ENCODE measurements at regions not wholly inside any gene's neighbourhood (a gene's known extent, or its start where the extent isn't known, plus 50 kb on each side); places are given as distances from the start of the nearest gene placed in this dataset.

DNA sequence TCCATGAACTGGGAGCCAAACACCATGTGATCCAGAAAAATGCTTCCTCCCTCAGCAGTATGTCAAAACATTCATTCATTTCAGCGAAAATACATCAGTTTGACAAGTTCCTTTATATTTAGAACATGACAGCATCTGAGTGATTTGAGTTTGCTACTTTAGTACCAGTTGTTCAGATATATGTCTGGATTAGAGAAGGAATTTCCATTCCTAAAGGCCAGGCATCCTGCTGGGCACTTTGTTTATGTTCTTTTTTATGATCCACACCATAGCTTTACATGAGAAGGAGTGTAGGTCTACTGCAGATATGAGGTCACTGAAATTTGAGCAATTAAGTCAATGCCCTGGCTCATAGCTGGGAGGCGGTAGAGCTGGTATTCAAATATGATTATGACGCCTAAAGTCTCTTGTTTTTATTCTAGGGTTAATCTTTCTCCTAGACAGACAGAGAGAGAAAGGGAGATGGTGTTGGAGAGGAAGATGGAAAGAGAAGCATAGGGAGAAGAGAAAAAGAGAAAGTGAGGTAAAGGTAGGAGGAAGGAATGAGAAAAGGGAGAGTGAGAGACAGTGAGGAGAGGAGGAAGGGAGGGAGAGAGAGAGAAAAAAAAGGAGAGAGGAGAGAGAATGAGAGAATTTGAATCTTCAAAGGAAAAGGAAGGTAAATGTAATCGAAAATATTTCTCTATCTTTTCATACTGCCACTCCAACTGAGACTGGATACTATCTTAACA lies 839.5 kb upstream of the FANCL start:
- in situ Hi-C loops (cut with HindIII; ENCODE audit: low pct_unique_long_range_greater_than_20kb, low sequenced_read_pairs) = no loop called here
- DNase-seq (ENCODE audit: low read depth, low spot score) = no peak

DNA sequence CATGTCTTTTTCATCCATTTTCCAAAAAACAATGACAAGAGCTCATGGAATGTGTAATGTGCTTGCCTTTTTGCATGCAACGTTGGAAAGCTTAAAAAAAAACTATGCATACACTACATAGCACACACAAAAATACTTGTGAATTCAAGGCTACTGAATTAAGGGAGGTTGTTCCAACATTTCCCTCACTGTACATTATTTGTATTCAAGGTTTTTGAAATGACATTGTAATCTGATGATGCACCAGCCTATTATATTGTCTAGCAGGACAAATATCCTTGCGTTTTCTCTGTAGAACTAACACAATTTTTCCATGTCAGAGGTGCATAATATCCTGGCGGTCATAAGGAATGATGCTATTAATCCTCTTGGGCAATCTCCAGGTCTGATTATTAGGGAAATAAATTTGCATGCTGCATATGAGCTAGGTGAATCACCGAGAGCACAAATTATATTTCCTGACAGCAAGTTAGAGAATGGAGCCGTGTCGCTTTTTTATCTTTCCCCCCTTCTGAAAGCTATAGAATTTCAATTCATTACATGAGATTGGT lies 836.9 kb upstream of the FANCL start:
- in situ Hi-C loops (cut with HindIII; ENCODE audit: low pct_unique_long_range_greater_than_20kb, low sequenced_read_pairs) = no loop called here
- DNase-seq (ENCODE audit: low read depth, low spot score) = no peak

DNA sequence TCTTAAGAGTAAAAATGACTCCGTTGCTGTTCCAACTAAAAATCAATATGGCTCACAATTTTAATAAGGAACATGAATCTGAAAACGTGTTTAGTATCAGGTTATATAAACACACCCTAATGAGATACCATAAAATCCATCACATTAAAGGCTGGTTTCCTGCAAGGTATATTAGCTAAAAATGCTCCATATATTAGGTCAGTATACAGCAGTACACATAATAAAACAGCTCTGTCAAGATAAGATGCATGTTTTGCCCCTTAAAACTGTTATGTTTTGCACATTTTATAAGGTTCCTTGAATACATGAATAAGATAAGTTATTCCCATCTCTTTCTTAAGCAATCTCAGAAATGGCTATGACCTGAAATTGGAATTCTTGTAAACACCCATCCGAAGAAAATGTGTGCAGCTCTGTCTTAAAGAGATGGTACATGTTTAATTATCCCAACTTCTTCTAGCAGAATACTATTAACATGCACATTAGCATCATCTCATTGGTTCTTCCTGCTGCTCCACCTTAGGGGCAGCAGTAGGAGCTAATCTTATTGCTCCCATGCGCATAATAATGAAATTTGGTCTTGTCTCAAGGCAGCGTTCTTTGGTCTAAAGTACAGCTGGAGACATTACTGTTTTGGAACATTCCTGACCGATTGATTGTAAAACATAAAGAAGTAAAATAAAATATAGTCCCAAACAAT lies 836.1 kb upstream of the FANCL start:
- DNase-seq (ENCODE audit: low read depth, low spot score) = no peak
- in situ Hi-C loops (cut with HindIII; ENCODE audit: low pct_unique_long_range_greater_than_20kb, low sequenced_read_pairs) = no loop called here

DNA sequence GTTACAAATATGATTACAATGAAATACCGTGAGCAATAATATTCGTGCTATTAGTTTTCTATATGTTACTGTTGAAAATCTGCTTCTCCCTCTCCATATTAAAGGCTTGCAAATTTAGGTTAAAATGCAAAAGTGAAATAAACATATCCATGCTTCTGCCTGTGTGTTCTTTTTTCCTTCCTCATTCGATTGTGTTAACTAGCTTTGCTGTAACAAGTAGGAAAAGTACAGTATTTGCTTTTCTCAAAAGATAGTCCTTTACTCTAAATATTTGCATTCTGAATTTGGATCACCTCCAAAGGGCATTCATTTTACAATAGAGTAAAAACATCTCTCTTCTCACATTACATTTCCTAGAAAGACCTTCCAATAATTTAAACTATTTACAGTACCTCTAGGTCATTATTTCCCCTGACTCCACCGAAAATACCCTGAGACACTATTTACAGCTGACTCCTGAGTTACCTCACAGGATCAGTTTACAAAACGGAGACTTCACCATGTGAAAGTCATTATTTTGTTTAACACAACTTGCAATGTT lies 835.0 kb upstream of the FANCL start:
- in situ Hi-C loops (cut with HindIII; ENCODE audit: low pct_unique_long_range_greater_than_20kb, low sequenced_read_pairs) = no loop called here
- no peak for DNase-seq (ENCODE audit: low read depth, low spot score)

DNA sequence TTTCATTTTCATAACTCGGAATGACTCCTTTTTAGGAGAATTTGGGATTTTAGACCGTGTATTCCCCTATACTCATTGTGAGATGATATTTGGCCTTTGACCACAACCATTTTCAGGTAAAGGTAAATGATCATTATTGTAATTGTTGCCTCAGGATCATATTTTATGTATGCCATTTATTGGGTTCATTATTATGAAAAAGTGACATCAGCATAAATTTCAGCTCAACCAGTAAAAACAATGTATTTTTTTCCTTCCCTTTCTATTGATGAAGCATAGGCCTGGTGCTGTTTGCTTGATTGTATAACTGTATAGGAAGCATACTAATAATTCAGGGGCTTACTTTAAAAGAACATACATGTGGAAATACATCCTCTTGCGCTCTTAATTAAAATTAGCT lies 832.9 kb upstream of the FANCL start:
- no peak for DNase-seq (ENCODE audit: low read depth, low spot score)
- in situ Hi-C loops (cut with HindIII; ENCODE audit: low pct_unique_long_range_greater_than_20kb, low sequenced_read_pairs) = no loop called here

DNA sequence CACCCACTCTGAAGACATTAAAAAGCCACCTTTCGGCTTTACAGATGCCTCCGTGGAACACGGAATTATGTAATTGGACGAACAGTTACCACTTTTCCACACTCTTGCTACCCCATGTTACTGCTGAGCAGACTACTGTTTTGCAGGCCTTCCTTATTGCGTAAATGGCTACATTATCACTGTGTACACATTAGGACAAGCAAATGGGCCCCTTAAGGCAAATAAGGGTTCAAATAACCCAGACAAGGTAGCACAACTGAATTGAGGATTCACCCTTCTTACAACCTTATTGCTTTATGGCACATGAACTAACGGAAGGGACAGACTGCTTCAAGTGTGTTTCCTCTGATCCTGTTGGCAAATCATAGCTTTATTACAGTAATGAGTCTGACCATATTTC lies 832.2 kb upstream of the FANCL start:
- in situ Hi-C loops (cut with HindIII; ENCODE audit: low pct_unique_long_range_greater_than_20kb, low sequenced_read_pairs) = no loop called here
- DNase-seq (ENCODE audit: low read depth, low spot score) = no peak

DNA sequence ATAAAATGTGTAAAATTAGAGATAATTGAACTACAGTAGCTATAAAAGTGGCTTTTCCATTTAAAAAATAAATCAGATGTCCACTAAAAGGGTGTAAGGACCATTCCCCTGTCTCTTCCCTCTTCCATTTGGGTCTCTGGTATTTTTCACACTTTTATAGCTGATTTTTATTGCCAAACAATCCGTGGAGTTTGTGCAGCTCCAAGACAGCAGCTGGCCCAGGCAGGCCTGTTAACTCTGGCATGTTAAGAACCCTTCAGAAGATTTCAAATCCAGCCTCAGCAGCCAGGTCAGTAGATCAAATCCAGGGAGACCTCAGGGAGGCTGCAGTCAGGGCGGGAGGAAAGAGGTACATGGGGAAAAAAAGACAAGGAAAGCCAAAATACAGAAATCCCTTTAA lies 827.1 kb upstream of the FANCL start:
- no peak for DNase-seq (ENCODE audit: low read depth, low spot score)
- in situ Hi-C loops (cut with HindIII; ENCODE audit: low pct_unique_long_range_greater_than_20kb, low sequenced_read_pairs) = no loop called here

DNA sequence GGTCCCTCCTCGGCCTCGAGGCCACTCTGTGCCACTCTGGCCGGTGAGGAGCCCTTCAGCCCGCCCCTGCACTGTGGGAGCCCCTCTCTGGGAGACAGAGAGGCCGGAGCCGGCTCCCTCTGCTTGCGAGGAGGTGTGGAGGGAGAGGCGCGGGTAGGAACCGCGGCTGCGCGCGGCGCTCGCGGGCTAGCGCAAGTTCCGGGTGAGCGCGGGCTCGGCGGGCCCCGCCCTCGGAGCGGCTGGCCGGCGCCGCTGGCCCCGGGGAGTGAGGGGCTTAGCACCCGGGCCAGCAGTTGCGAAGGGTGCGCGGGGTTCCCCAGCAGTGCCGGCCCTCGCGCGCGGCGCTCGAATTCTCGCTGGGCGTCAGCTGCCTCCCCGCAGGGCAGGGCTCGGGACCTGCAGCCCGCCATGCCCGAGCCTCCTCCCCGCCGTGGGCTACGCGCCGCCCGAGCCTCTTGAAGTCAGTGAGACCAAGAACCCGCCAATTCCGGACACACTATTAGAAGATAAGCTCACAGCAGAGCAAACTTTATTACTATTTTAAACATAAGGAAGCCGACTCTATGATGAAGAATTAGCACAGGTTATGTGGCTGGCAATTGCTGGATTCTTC lies 825.8 kb upstream of the FANCL start:
- in situ Hi-C loops (cut with HindIII; ENCODE audit: low pct_unique_long_range_greater_than_20kb, low sequenced_read_pairs) = no loop called here

DNA sequence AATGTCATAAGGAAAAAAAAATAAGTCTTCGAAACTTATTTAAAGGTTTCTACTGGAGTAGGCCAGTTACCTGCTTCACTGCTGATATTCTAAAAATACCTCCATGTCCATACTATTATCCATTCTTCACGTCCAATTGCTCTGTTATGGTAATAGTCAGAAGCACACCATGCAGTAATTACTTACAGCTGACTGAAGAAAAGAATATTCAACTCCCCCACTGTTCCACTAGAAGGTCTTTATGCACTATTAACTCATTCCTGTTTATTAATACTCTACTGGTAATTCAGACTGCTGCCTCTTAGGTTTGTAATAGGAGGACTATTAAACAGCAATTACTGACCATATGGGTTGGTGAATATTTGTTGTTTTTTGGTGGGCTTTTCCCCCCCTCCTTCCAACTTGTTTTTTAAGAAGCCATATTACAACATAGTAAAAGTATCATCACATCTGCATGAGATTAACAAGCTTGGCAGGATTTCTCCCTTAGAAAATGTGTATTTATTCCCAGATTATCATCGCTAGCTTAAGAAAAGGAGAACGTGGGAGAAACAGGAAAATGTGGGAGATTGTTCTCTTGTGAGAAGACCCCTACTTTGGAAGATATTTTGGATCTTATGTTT lies 806.4 kb upstream of the FANCL start:
- in situ Hi-C loops (cut with HindIII; ENCODE audit: low pct_unique_long_range_greater_than_20kb, low sequenced_read_pairs) = no loop called here
- no peak for DNase-seq (ENCODE audit: low read depth, low spot score)

More for the DNA sequence above, 825.8 kb upstream of the FANCL start:
- no peak for DNase-seq (ENCODE audit: low read depth, low spot score)

DNA sequence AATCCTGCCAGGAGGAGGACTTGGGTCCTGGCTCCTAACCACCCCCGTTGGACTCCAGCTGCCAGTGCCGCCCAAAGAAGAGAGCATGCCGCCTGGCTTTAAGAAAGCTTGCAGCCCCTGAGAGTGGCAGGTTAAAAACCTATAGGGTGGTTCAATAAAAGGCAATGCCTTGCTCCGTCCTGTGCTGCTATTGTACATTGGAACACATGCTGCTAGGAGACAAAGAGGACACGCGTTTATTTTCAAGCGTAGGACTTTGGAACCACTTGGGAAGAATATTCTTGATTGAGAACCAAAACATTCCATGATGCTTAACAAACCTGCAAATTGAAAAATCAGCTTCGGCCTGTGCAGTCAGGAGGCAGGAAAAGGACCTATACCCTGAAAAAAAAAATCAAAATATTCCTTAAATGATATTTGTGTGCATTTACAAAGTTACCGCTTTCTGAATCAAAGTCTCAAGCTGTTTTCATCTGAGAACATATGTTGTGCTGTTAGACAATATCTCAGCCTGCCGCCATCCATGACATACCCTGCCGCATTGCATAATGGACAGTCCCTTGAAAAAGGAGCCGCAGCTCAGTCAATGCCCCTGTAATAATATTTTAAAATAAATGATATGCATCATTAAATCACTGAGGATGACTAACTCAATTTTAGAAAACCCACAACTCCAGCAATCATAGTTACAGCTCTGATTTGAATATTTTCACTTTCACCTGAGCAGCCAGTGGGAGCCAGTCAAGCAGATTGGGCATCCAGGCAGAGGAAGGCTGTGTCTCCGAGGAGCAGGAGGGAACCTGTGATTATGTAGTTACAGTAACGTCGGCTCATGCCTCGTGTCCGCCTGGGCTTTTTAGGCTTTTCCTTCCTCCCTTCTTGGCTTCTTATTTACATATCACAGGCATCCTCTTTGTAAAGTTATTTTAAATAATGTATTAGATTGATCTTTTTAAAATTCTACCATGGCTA lies 805.6 kb upstream of the FANCL start:
- in situ Hi-C loops (cut with HindIII; ENCODE audit: low pct_unique_long_range_greater_than_20kb, low sequenced_read_pairs) = no loop called here
- no peak for DNase-seq (ENCODE audit: low read depth, low spot score)

DNA sequence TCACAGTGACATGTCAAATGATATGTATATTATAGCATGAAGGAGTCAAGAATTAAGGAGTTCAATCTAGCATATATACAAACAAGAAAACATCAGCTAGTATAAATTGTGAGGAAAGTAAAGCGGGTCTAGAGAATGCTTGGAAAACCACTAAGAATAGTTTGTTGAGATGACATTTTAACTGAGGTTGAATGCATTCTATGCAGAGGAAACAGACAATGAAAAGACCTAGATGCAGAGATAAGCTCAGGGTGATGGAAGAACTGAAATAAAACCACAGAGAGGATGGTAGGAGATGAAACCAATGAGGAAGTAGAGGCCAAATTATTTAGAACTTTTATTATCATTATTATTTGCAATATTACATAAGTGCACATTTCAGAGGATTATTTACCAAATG lies 803.6 kb upstream of the FANCL start:
- no peak for DNase-seq (ENCODE audit: low read depth, low spot score)
- in situ Hi-C loops (cut with HindIII; ENCODE audit: low pct_unique_long_range_greater_than_20kb, low sequenced_read_pairs) = no loop called here

DNA sequence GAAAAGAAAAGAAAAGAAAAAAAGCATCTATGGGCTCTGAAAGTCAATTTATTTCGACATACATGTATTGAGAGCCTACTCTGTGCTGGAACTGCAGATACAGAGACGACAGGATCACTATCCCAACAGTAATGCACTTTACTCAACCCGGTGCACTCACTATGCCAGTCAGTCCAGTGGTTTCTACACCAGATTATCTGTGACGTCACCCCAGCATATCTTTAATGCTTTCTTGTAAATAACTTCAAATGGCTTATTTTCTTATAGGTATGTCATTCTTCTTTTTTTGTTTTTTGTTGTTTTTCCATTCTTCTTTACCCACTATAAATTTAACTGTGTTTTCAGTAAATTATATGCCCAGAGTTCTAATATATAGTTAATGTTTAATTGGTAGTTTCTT lies 800.0 kb upstream of the FANCL start:
- in situ Hi-C loops (cut with HindIII; ENCODE audit: low pct_unique_long_range_greater_than_20kb, low sequenced_read_pairs) = no loop called here
- no peak for DNase-seq (ENCODE audit: low read depth, low spot score)

DNA sequence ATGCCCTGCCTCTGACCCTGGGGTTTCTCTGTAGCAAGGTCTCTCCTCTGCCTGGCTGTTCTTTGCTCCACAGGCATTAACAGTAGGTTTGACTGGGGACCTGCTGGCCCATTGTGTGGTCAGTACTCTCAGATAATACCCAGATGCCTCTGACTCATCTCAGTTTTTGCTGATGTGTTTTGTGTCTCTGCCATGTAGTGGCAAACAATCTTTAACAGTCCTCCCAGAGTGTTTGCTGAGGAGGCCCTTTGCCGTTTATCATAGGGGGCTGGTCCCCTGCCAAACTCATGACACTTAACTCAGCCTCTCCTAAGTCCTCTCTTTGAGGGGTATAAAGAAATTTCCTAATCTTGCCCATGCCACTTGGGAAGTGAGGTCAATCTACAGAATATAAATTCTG lies 793.7 kb upstream of the FANCL start:
- no peak for DNase-seq (ENCODE audit: low read depth, low spot score)
- in situ Hi-C loops (cut with HindIII; ENCODE audit: low pct_unique_long_range_greater_than_20kb, low sequenced_read_pairs) = no loop called here

DNA sequence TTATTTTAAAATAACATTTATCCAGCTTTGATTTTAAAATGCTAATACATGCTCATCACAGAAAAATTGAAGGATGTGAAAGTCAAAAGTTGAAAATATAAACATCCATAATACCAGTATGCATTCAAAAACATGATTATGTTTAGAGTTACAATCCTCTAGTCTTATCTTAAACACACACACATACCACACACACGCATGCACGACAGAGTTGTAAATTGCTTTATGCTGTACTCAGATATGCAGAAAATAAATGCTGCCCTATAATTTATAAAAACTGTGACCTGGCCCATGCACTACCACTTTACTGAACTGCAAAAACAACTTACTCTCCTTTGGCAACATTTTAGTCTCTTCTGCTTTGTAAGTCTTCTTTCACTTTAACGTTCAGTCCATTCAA lies 793.0 kb upstream of the FANCL start:
- in situ Hi-C loops (cut with HindIII; ENCODE audit: low pct_unique_long_range_greater_than_20kb, low sequenced_read_pairs) = no loop called here

DNA sequence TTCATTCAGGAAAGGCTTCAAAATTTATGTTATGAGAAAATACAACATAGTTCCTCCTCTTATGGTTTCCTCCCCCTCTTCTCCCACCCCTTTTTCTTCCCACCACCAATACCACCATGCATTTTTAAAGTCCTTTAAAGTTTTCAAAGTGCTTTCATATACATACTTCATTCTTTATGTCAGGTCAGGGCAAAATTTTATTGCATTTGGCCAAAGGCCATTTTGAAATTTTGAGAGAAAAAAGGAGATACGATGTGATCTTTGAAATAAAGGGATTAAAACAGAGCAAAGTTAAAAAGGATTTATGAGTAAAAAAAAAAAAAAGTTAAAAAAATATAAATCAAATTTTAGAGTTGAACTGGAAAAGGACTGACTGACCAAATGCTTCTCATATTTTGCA lies 792.5 kb upstream of the FANCL start:
- in situ Hi-C loops (cut with HindIII; ENCODE audit: low pct_unique_long_range_greater_than_20kb, low sequenced_read_pairs) = no loop called here
- no peak for DNase-seq (ENCODE audit: low read depth, low spot score)

More for the DNA sequence above, 793.0 kb upstream of the FANCL start:
- no peak for DNase-seq (ENCODE audit: low read depth, low spot score)

DNA sequence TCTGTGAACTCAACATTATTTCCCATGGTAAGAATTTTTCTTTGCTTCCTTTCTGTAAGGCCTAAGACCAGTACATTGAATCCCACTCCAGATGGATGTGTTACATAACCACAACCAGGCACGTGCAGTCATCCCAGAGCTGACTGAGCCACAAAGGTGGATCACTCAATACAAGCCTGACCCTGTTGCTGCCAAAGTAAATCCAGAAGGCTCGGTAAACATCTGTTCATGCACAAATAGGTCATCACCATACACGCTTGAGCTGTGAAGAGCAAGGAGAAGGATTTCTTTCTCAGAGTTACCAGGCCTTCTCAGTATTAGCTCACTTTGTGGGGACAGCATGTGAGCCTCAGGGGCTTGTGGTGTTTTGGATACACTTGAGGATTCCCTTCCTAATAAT lies 791.4 kb upstream of the FANCL start:
- in situ Hi-C loops (cut with HindIII; ENCODE audit: low pct_unique_long_range_greater_than_20kb, low sequenced_read_pairs) = no loop called here
- no peak for DNase-seq (ENCODE audit: low read depth, low spot score)

DNA sequence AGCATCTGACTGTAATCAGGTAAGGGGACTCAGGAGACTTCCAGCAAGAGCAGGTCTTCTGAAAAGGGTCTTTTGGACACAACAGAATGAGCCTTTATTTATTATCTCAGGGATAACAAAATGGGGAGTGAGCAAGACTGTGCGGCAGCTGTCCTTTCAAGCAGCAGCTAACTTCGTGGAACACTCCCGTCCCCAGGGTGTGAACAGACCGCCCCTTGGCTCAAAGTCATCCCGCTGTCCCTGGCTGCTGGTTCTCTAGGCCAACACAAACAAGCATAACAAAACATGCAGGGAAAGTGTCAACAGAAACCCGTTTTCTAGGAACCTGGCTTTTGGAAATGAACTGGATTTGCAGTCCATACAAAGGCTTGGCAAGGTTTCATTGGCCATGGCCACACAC lies 787.9 kb upstream of the FANCL start:
- in situ Hi-C loops (cut with HindIII; ENCODE audit: low pct_unique_long_range_greater_than_20kb, low sequenced_read_pairs) = no loop called here
- no peak for DNase-seq (ENCODE audit: low read depth, low spot score)
